ENCODE measurements at regions not wholly inside any gene's neighbourhood (a gene's known extent, or its start where the extent isn't known, plus 50 kb on each side); places are given as distances from the start of the nearest gene placed in this dataset.

- TF ChIP-seq CTCF (IDR thresholded peaks at IDR 0.05; ENCODE audit: insufficient read depth, low read depth, low read length) (no peak), EZH2 (IDR thresholded peaks at IDR 0.05; ENCODE audit: insufficient read depth, low read length) (no peak)
Measured at GRCh38 chr18:55116863-55117262, 157.6 kb upstream of the CCDC68 start.

Measured in astrocyte (in vitro differentiated cells and primary cell).